ENCODE measurements at regions not wholly inside any gene's neighbourhood (a gene's known extent, or its start where the extent isn't known, plus 50 kb on each side); places are given as distances from the start of the nearest gene placed in this dataset.

GRCh38 chr2:159860581-159861310 lies 62.7 kb upstream of the CD302 start:
- Histone ChIP-seq H4K20me1 (ENCODE audit: insufficient read depth, low read length) (no peaks in the 10 kb centered on the region), H3K27me3 (ENCODE audit: control insufficient read depth, insufficient read depth, low read length) (peaks cover 7% of the 10 kb centered on the region), H2AFZ (replicated peaks; ENCODE audit: low read length, poor library complexity) (no peak overlapping the region), H3K9ac (ENCODE audit: low read depth, low read length) (no peak overlapping the region), H3K56ac (ENCODE audit: extremely low read depth, insufficient read depth, low read length) (no peak overlapping the region), H3K9me3 (ENCODE audit: control insufficient read depth, insufficient read depth, low read length) (no peaks in the 10 kb centered on the region), H3K4ac (ENCODE audit: low read depth, low read length) (no peak overlapping the region), H4K5ac (ENCODE audit: low read depth, low read length) (no peak overlapping the region), H4K91ac (ENCODE audit: insufficient read depth, low read depth, low read length) (no peak overlapping the region), H3K18ac (ENCODE audit: low read depth, low read length) (no peak overlapping the region), H2AK9ac (replicated peaks; ENCODE audit: low read depth, low read length, poor library complexity) (no peak overlapping the region), H3K9me1 (ENCODE audit: insufficient read depth, low read length) (no peaks in the 10 kb centered on the region), H3K79me1 (ENCODE audit: low read depth in 1 of 2, low read length in 2 of 2) (no peaks in the 10 kb centered on the region), H2BK120ac (ENCODE audit: low read depth, low read length) (no peak overlapping the region), H2BK20ac (ENCODE audit: low read depth, low read length) (no peak overlapping the region), H3K36me3 (ENCODE audit: control insufficient read depth, insufficient read depth, low read length) (no peaks in the 10 kb centered on the region), H3K23ac (ENCODE audit: low read depth, low read length) (no peak overlapping the region), H3K4me3 (ENCODE audit: insufficient read depth, low read depth, low read length) (no peak overlapping the region), H3K4me1 (ENCODE audit: control insufficient read depth, insufficient read depth, low read length) (no peaks in the 10 kb centered on the region), H2AK5ac (ENCODE audit: low read depth, low read length) (no peak overlapping the region), H3K14ac (replicated peaks; ENCODE audit: low read depth, low read length) (no peak overlapping the region), H3K4me2 (ENCODE audit: low read depth, low read length) (no peak overlapping the region), H2BK15ac (ENCODE audit: low read depth, low read length) (no peak overlapping the region), H2BK5ac (ENCODE audit: low read depth, low read length, poor library complexity, severe bottlenecking) (no peak overlapping the region), H3K27ac (ENCODE audit: insufficient read depth, low read length) (no peak overlapping the region), H4K8ac (ENCODE audit: low read depth in 2 of 2, low read length in 2 of 2) (no peak overlapping the region)
- dilution Hi-C loops (cut with HindIII; ENCODE audit: low sequenced_read_pairs, unreplicated experiment) = no loop called here
- ATAC-seq (ENCODE audit: low read depth) = no peak
- no TSS peak for BruUV-seq (replicated peaks)
- DNase-seq = no peak
- in situ Hi-C loops (cut with MboI; ENCODE audit: low sequenced_read_pairs) = no loop called here
- TF ChIP-seq SMC3 (IDR thresholded peaks at IDR 0.05; ENCODE audit: low read depth, low read length) = no peak
- TF ChIP-seq, protein P1, sequence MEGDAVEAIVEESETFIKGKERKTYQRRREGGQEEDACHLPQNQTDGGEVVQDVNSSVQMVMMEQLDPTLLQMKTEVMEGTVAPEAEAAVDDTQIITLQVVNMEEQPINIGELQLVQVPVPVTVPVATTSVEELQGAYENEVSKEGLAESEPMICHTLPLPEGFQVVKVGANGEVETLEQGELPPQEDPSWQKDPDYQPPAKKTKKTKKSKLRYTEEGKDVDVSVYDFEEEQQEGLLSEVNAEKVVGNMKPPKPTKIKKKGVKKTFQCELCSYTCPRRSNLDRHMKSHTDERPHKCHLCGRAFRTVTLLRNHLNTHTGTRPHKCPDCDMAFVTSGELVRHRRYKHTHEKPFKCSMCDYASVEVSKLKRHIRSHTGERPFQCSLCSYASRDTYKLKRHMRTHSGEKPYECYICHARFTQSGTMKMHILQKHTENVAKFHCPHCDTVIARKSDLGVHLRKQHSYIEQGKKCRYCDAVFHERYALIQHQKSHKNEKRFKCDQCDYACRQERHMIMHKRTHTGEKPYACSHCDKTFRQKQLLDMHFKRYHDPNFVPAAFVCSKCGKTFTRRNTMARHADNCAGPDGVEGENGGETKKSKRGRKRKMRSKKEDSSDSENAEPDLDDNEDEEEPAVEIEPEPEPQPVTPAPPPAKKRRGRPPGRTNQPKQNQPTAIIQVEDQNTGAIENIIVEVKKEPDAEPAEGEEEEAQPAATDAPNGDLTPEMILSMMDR (conservative IDR thresholded peaks at IDR 0.05; ENCODE audit: low read depth, low read length) = no peak
- TF ChIP-seq MXI1 (IDR thresholded peaks at IDR 0.05; ENCODE audit: borderline replicate concordance, low read depth, low read length) = no peak
- no peak for TF ChIP-seq MAFK (IDR thresholded peaks at IDR 0.05; ENCODE audit: low read depth, low read length)
- TF ChIP-seq USF2 (IDR thresholded peaks at IDR 0.05; ENCODE audit: low read depth, low read length) = no peak
- TF ChIP-seq RCOR1 (IDR thresholded peaks at IDR 0.05; ENCODE audit: insufficient replicate concordance, low read length) = no peak
- no peak for TF ChIP-seq POLR2A (IDR thresholded peaks at IDR 0.05; ENCODE audit: low read depth, low read length)
- TF ChIP-seq RAD21 (IDR thresholded peaks at IDR 0.05; ENCODE audit: low read length) = no peak
- TF ChIP-seq CHD1 (IDR thresholded peaks at IDR 0.05; ENCODE audit: low read depth, low read length) = no peak
- no peak for TF ChIP-seq CEBPB (IDR thresholded peaks at IDR 0.05; ENCODE audit: low read depth, low read length)
- TF ChIP-seq MAZ (IDR thresholded peaks at IDR 0.05; ENCODE audit: borderline replicate concordance, low read depth, low read length) = no peak
- CTCF ChIA-PET = no interaction called here
- no CpG with 5 or more reads among the region's 4 CpGs for WGBS, 2 experiments (ENCODE audit: extremely low coverage in 2 of 2, insufficient read length in 1 of 2)
- POLR2A ChIA-PET (ENCODE audit: unreplicated experiment) = no interaction called here
- intact Hi-C loops (cut with micrococcal nuclease) = no loop called here

Measured in IMR-90 (cell line).